ENCODE measurements at regions not wholly inside any gene's neighbourhood (a gene's known extent, or its start where the extent isn't known, plus 50 kb on each side); places are given as distances from the start of the nearest gene placed in this dataset.

GRCh38 chr1:79737193-79737592 is 730.7 kb upstream of the ADGRL4 start:
- ChIA-PET POLR2A (ENCODE audit: partially characterized antibody) (no interaction called here), CTCF (ENCODE audit: partially characterized antibody) (no interaction called here)

More at GRCh38 chr1:79737193-79737592, 730.7 kb upstream of the ADGRL4 start:
- WGBS, 2 experiments (ENCODE audit: extremely low coverage in 1 of 2, insufficient coverage in 1 of 2, insufficient read length in 1 of 2, insufficient replicate concordance in 2 of 2, low coverage in 1 of 2, low lambda C conversion rate in 2 of 2, missing lambda C conversion rate in 1 of 2): 89% methylated on average over 1 of the region's 1 CpG; no CpG with 5 or more reads in 1 of the 2 experiments
- Histone ChIP-seq H2AK5ac (ENCODE audit: low read depth, low read length) (no peak overlapping the region), H3K79me1 (ENCODE audit: low read depth, low read length) (no peaks in the 10 kb centered on the region), H3K4me3 (ENCODE audit: extremely low read depth in 1 of 4, insufficient read depth in 2 of 4, low read depth in 3 of 4, low read length in 4 of 4) (no peak overlapping the region), H3K36me3 (ENCODE audit: control insufficient read depth in 2 of 4, insufficient read depth in 4 of 4, low read length in 3 of 4) (no peaks in the 10 kb centered on the region), H3K4me2 (ENCODE audit: insufficient read depth in 1 of 2, low read depth in 2 of 2, low read length in 2 of 2) (no peak overlapping the region), H3K9me3 (ENCODE audit: insufficient read depth in 2 of 2, low read depth in 1 of 2, low read length in 1 of 2) (no peaks in the 10 kb centered on the region), H3K4me1 (replicated peaks in 1 of 4; ENCODE audit: control insufficient read depth in 3 of 4, insufficient read depth in 4 of 4, low read length in 3 of 4) (no peaks in the 10 kb centered on the region), H3K56ac (replicated peaks; ENCODE audit: insufficient read length, low read depth, low read length) (no peak overlapping the region), H3K14ac (ENCODE audit: insufficient read length) (no peak overlapping the region), H3K23ac (ENCODE audit: insufficient read length) (no peak overlapping the region), H3K27ac (ENCODE audit: low read depth, low read length) (no peak overlapping the region), H3K9ac (replicated peaks in 1 of 4; ENCODE audit: extremely low read depth in 1 of 4, low read depth in 3 of 4, low read length in 3 of 4) (no peak overlapping the region), H3K23me2 (ENCODE audit: low read depth, low read length) (no peaks in the 10 kb centered on the region; the same call in 1 of the 2 replicates), H2BK12ac (ENCODE audit: low read depth, low read length) (no peak overlapping the region), H4K8ac (ENCODE audit: extremely low read depth, insufficient read depth, low read length) (no peak overlapping the region), H3K79me2 (ENCODE audit: control insufficient read depth in 1 of 2, insufficient read depth in 2 of 2, low read length in 2 of 2) (no peaks in the 10 kb centered on the region), H2BK120ac (replicated peaks; ENCODE audit: low read depth, low read length) (no peak overlapping the region), H4K5ac (ENCODE audit: insufficient read length, low read depth, low read length) (no peak overlapping the region), H2BK15ac (ENCODE audit: low read length) (no peak overlapping the region), H2BK20ac (ENCODE audit: low read length) (no peak overlapping the region), H3K27me3 (replicated peaks in 1 of 4; ENCODE audit: control insufficient read depth in 3 of 4, extremely low read depth in 1 of 4, insufficient read depth in 3 of 4, low read length in 3 of 4) (no peaks in the 10 kb centered on the region), H4K91ac (replicated peaks; ENCODE audit: insufficient read length, low read length) (no peak overlapping the region), H2BK5ac (ENCODE audit: low read depth, low read length) (no peak overlapping the region), H3K4ac (replicated peaks; ENCODE audit: insufficient read length, low read depth, low read length) (no peak overlapping the region), H2AFZ (ENCODE audit: low read length) (no peak overlapping the region), H4K20me1 (replicated peaks in 1 of 2; ENCODE audit: control insufficient read depth in 1 of 2, insufficient read depth in 2 of 2, low read length in 2 of 2) (no peaks in the 10 kb centered on the region), H3K18ac (ENCODE audit: extremely low read depth, low read length) (no peak overlapping the region)
- FAIRE-seq (no peak), DNase-seq (ENCODE audit: low read depth in 1 of 2, low spot score in 2 of 2) (no peak)
- TF ChIP-seq TAF7 (optimal IDR thresholded peaks at IDR 0.05; ENCODE audit: borderline replicate concordance, low read depth, low read length): no peak
- no peak for TF ChIP-seq TBP (IDR thresholded peaks at IDR 0.05; ENCODE audit: low read depth, low read length)
- TF ChIP-seq SIRT6 (IDR thresholded peaks at IDR 0.05; ENCODE audit: low read length): no peak
- TF ChIP-seq CBX8 (IDR thresholded peaks at IDR 0.05; ENCODE audit: borderline replicate concordance, low read depth, low read length): no peak
- TF ChIP-seq EP300 (IDR thresholded peaks at IDR 0.05; ENCODE audit: borderline replicate concordance in 1 of 2, low read depth in 2 of 2, low read length in 2 of 2): no peak

Measured in H1 (cell line).